ENCODE measurements at regions not wholly inside any gene's neighbourhood (a gene's known extent, or its start where the extent isn't known, plus 50 kb on each side); places are given as distances from the start of the nearest gene placed in this dataset.
"Not testable (repeated sequence)": the region's sequence is repeated elsewhere in the genome, so short reads cannot be mapped to it uniquely, and the experiment has no call there.

DNA sequence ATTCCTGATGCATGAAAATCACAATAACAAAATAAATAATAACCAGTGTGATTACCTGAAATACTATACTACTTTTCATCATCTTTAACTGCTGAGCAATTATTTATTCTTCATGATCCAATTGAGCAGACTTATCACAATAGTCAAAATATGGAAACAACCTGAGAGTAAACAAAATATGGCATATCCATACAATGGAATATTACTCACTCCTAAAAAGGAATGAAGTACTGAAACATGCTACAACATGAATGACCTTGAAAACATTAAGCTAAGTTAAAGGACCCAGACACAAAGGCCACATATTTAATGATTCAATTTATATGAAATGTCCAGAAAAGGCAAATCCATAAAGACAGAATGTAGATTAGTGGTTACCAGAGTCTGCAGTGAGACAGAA, 146.8 kb downstream of the MID1IP1 start:
- H3K4me3 ChIP-seq (IDR thresholded peaks at IDR 0.05; ENCODE audit: insufficient read depth, low read depth, low read length): no peak overlapping the region
- H3K36me3 ChIP-seq (ENCODE audit: insufficient read depth): no peaks in the 10 kb centered on the region
- H2AFZ ChIP-seq (ENCODE audit: low read depth): no peak overlapping the region
- no peaks in the 10 kb centered on the region for H4K20me1 ChIP-seq (ENCODE audit: insufficient read depth)
- H3K79me2 ChIP-seq (ENCODE audit: insufficient read depth, low read depth): no peaks in the 10 kb centered on the region
- no peaks in the 10 kb centered on the region for H3K4me1 ChIP-seq (ENCODE audit: low read depth, poor library complexity, severe bottlenecking)
- no peak overlapping the region for H3K27ac ChIP-seq
- no peak overlapping the region for H3K4me2 ChIP-seq
- H3K27me3 ChIP-seq (ENCODE audit: insufficient read depth, low read depth): no peaks in the 10 kb centered on the region
- H3K9ac ChIP-seq: no peak overlapping the region
- TF ChIP-seq, protein P1, sequence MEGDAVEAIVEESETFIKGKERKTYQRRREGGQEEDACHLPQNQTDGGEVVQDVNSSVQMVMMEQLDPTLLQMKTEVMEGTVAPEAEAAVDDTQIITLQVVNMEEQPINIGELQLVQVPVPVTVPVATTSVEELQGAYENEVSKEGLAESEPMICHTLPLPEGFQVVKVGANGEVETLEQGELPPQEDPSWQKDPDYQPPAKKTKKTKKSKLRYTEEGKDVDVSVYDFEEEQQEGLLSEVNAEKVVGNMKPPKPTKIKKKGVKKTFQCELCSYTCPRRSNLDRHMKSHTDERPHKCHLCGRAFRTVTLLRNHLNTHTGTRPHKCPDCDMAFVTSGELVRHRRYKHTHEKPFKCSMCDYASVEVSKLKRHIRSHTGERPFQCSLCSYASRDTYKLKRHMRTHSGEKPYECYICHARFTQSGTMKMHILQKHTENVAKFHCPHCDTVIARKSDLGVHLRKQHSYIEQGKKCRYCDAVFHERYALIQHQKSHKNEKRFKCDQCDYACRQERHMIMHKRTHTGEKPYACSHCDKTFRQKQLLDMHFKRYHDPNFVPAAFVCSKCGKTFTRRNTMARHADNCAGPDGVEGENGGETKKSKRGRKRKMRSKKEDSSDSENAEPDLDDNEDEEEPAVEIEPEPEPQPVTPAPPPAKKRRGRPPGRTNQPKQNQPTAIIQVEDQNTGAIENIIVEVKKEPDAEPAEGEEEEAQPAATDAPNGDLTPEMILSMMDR (conservative IDR thresholded peaks at IDR 0.05; ENCODE audit: low read depth, low read length): no peak

DNA sequence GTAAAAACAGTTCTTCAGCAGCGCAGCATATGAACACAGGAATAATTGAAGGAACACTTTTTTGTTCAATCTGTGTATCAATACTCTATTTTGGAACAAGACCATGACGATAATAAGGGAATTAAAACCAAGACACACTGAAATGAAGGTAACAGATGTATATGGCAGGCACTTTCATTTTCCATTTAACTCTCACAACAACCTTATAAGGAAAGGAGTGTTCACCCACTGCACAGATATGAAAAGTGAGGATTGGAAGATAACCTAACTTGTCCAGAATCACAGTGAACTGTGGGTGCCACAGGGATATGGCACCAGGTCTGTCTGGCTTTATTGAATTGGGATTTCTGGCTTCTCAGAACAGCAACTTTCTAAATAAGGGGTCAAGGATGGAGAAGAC, 153.3 kb downstream of the MID1IP1 start:
- no peaks in the 10 kb centered on the region for H3K4me1 ChIP-seq (ENCODE audit: low read depth, poor library complexity, severe bottlenecking)
- no peaks in the 10 kb centered on the region for H3K36me3 ChIP-seq (ENCODE audit: insufficient read depth)
- H3K27ac ChIP-seq: no peak overlapping the region
- no peak overlapping the region for H3K4me3 ChIP-seq (IDR thresholded peaks at IDR 0.05; ENCODE audit: insufficient read depth, low read depth, low read length)
- no peaks in the 10 kb centered on the region for H4K20me1 ChIP-seq (ENCODE audit: insufficient read depth)
- no peak overlapping the region for H3K9ac ChIP-seq
- H3K79me2 ChIP-seq (ENCODE audit: insufficient read depth, low read depth): no peaks in the 10 kb centered on the region
- no peak overlapping the region for H2AFZ ChIP-seq (ENCODE audit: low read depth)
- TF ChIP-seq, protein P1 (conservative IDR thresholded peaks at IDR 0.05; ENCODE audit: low read depth, low read length): no peak
- no peaks in the 10 kb centered on the region for H3K27me3 ChIP-seq (ENCODE audit: insufficient read depth, low read depth)
- H3K4me2 ChIP-seq: no peak overlapping the region

DNA sequence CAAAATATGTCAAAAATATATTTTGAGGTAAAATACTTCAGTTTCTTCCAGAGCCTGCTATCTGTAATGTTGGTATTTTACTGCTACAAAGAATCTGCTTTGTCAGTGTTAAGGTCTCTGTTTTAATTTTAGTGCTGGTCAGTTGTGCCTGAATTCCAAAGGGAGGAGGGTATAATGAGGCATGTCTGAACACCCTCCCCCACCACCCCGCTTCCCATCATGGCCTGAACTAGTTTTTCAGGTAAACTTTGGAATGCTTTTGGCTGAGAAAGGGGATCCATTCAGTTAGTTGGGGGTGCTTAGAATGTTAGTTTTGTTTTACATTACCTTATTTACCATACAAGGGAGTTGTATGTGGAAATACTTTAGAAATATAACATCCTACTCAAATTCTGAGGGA, 158.5 kb downstream of the MID1IP1 start:
- Histone ChIP-seq H3K27me3 (ENCODE audit: insufficient read depth, low read depth) (no peaks in the 10 kb centered on the region), H3K9ac (no peak overlapping the region), H3K27ac (no peak overlapping the region), H3K36me3 (ENCODE audit: insufficient read depth) (no peaks in the 10 kb centered on the region), H3K4me2 (no peak overlapping the region), H3K4me1 (ENCODE audit: low read depth, poor library complexity, severe bottlenecking) (no peaks in the 10 kb centered on the region), H3K79me2 (ENCODE audit: insufficient read depth, low read depth) (no peaks in the 10 kb centered on the region), H3K4me3 (IDR thresholded peaks at IDR 0.05; ENCODE audit: insufficient read depth, low read depth, low read length) (no peak overlapping the region), H4K20me1 (ENCODE audit: insufficient read depth) (no peaks in the 10 kb centered on the region), H2AFZ (ENCODE audit: low read depth) (no peak overlapping the region)
- TF ChIP-seq, protein P1 (conservative IDR thresholded peaks at IDR 0.05; ENCODE audit: low read depth, low read length): no peak

DNA sequence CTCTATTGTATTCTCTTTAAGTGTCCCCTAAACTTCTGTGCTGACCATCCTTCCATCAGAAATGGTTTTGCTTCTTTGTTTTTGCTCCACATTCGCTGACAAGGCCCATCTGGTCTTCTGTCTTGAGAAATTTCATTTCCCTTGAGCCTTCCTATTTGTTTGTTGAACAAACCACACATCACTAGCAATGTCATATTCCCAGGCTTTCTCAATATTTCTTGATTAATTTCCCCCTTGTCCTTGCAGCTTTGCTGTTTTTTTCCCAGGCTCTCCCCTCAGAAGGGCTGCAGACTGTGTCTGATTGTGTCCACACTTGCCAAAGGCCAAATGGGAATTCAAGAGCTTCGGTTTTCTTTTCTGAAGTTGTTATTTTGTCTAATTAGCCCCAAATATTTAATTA, 158.9 kb downstream of the MID1IP1 start:
- Histone ChIP-seq H3K79me2 (ENCODE audit: insufficient read depth, low read depth) (no peaks in the 10 kb centered on the region), H3K27me3 (ENCODE audit: insufficient read depth, low read depth) (no peaks in the 10 kb centered on the region), H3K4me2 (no peak overlapping the region), H3K9ac (no peak overlapping the region), H3K4me3 (IDR thresholded peaks at IDR 0.05; ENCODE audit: insufficient read depth, low read depth, low read length) (no peak overlapping the region), H4K20me1 (ENCODE audit: insufficient read depth) (no peaks in the 10 kb centered on the region), H2AFZ (ENCODE audit: low read depth) (no peak overlapping the region), H3K36me3 (ENCODE audit: insufficient read depth) (no peaks in the 10 kb centered on the region), H3K4me1 (ENCODE audit: low read depth, poor library complexity, severe bottlenecking) (no peaks in the 10 kb centered on the region), H3K27ac (no peak overlapping the region)
- TF ChIP-seq, protein P1 (conservative IDR thresholded peaks at IDR 0.05; ENCODE audit: low read depth, low read length): no peak

DNA sequence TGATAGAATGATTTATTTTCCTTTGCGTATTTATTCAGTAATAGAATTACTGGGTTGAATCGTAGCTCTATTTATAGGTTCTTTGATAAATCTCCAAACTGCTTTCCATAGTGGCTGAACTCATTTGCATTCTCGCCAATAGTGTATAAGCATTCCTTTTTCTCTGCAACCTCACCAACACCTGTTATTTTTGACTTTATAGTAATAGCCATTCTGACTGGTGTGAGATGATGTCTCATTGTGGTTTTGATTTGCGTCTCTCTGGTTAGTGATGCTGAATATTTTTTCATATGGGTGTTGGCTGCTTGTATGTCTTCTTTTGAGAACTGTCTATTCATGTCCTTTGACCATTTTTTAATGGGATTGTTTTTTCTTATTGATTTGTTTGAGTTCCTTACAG, 160.7 kb downstream of the MID1IP1 start:
- H3K4me2 ChIP-seq: no peak overlapping the region
- no peaks in the 10 kb centered on the region for H3K27me3 ChIP-seq (ENCODE audit: insufficient read depth, low read depth)
- H3K36me3 ChIP-seq (ENCODE audit: insufficient read depth): no peaks in the 10 kb centered on the region
- H3K4me3 ChIP-seq (IDR thresholded peaks at IDR 0.05; ENCODE audit: insufficient read depth, low read depth, low read length): no peak overlapping the region
- no peaks in the 10 kb centered on the region for H3K79me2 ChIP-seq (ENCODE audit: insufficient read depth, low read depth)
- TF ChIP-seq, protein P1 (conservative IDR thresholded peaks at IDR 0.05; ENCODE audit: low read depth, low read length): no peak
- H2AFZ ChIP-seq (ENCODE audit: low read depth): no peak overlapping the region
- no peaks in the 10 kb centered on the region for H3K4me1 ChIP-seq (ENCODE audit: low read depth, poor library complexity, severe bottlenecking)
- no peaks in the 10 kb centered on the region for H4K20me1 ChIP-seq (ENCODE audit: insufficient read depth)
- no peak overlapping the region for H3K27ac ChIP-seq
- no peak overlapping the region for H3K9ac ChIP-seq

DNA sequence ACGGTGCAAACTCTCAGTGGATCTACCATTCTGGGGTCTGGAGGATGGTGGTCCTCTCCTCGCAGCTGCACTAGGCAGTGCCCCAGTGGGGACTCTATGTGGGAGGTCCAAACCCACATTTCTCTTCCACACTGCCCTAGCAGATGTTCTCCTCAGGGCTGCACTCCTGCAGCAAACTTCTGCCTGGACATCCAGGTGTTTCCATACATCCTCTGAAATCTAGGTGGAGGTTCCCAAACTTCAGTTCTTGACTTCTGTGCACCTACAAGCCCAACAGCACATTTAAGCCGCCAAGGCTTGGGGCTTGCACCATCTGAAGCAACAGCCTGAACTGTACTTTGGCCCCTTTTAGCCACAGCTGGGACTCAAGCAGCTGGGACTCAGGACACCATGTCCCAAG, 162.0 kb downstream of the MID1IP1 start:
- not testable (repeated sequence) for H3K4me1 ChIP-seq (ENCODE audit: low read depth, poor library complexity, severe bottlenecking); H4K20me1 ChIP-seq (ENCODE audit: insufficient read depth); H3K27ac ChIP-seq; H2AFZ ChIP-seq (ENCODE audit: low read depth); H3K36me3 ChIP-seq (ENCODE audit: insufficient read depth); H3K79me2 ChIP-seq (ENCODE audit: insufficient read depth, low read depth); H3K9ac ChIP-seq; H3K27me3 ChIP-seq (ENCODE audit: insufficient read depth, low read depth); H3K4me2 ChIP-seq; H3K4me3 ChIP-seq (IDR thresholded peaks at IDR 0.05; ENCODE audit: insufficient read depth, low read depth, low read length)
